ENCODE measurements at regions not wholly inside any gene's neighbourhood (a gene's known extent, or its start where the extent isn't known, plus 50 kb on each side); places are given as distances from the start of the nearest gene placed in this dataset.

GRCh38 chr3:194996746-194997145 lies 274.2 kb downstream of the XXYLT1 start:
- no peak for DNase-seq (ENCODE audit: low spot score)
- no peak overlapping the region for H3K27ac Mint-ChIP-seq (ENCODE audit: unreplicated experiment)
- H3K9me3 Mint-ChIP-seq (ENCODE audit: unreplicated experiment): no peaks in the 10 kb centered on the region
- TF ChIP-seq CTCF (IDR thresholded peaks at IDR 0.05; ENCODE audit: unreplicated experiment): no peak
- H3K27me3 Mint-ChIP-seq (ENCODE audit: unreplicated experiment): peaks cover 4% of the 10 kb centered on the region
- no peak overlapping the region for H3K4me3 Mint-ChIP-seq (ENCODE audit: unreplicated experiment)
- no peaks in the 10 kb centered on the region for H3K4me1 Mint-ChIP-seq (ENCODE audit: unreplicated experiment)
- H3K36me3 Mint-ChIP-seq (ENCODE audit: low read depth, unreplicated experiment): no peaks in the 10 kb centered on the region

GRCh38 chr3:194998417-194998816 lies 272.5 kb downstream of the XXYLT1 start:
- Mint-ChIP-seq H3K9me3 (ENCODE audit: unreplicated experiment) (no peaks in the 10 kb centered on the region), H3K4me1 (ENCODE audit: unreplicated experiment) (peaks cover 5% of the 10 kb centered on the region), H3K4me3 (ENCODE audit: unreplicated experiment) (no peak overlapping the region), H3K36me3 (ENCODE audit: low read depth, unreplicated experiment) (no peaks in the 10 kb centered on the region), H3K27ac (ENCODE audit: unreplicated experiment) (no peak overlapping the region), H3K27me3 (ENCODE audit: unreplicated experiment) (peaks cover 4% of the 10 kb centered on the region)
- no peak for DNase-seq (ENCODE audit: low spot score)
- TF ChIP-seq CTCF (IDR thresholded peaks at IDR 0.05; ENCODE audit: unreplicated experiment): no peak

- Mint-ChIP-seq H3K4me1 (ENCODE audit: unreplicated experiment) (peaks cover 5% of the 10 kb centered on the region), H3K27ac (ENCODE audit: unreplicated experiment) (no peak overlapping the region), H3K36me3 (ENCODE audit: low read depth, unreplicated experiment) (no peaks in the 10 kb centered on the region), H3K9me3 (ENCODE audit: unreplicated experiment) (no peaks in the 10 kb centered on the region), H3K4me3 (ENCODE audit: unreplicated experiment) (no peak overlapping the region), H3K27me3 (ENCODE audit: unreplicated experiment) (peaks cover 4% of the 10 kb centered on the region)
- TF ChIP-seq CTCF (IDR thresholded peaks at IDR 0.05; ENCODE audit: unreplicated experiment): no peak
- no peak for DNase-seq (ENCODE audit: low spot score)
Observed at GRCh38 chr3:194998948-194999347, 272.0 kb downstream of the XXYLT1 start.

- peaks cover 4% of the 10 kb centered on the region for H3K27me3 Mint-ChIP-seq (ENCODE audit: unreplicated experiment)
Observed at GRCh38 chr3:194999491-194999890, 271.5 kb downstream of the XXYLT1 start.

GRCh38 chr3:195001261-195001660 lies 269.7 kb downstream of the XXYLT1 start:
- Mint-ChIP-seq H3K36me3 (ENCODE audit: low read depth, unreplicated experiment) (no peaks in the 10 kb centered on the region), H3K27ac (ENCODE audit: unreplicated experiment) (no peak overlapping the region), H3K4me3 (ENCODE audit: unreplicated experiment) (no peak overlapping the region), H3K27me3 (ENCODE audit: unreplicated experiment) (peaks cover 5% of the 10 kb centered on the region), H3K9me3 (ENCODE audit: unreplicated experiment) (no peaks in the 10 kb centered on the region), H3K4me1 (ENCODE audit: unreplicated experiment) (peaks cover 5% of the 10 kb centered on the region)
- no peak for TF ChIP-seq CTCF (IDR thresholded peaks at IDR 0.05; ENCODE audit: unreplicated experiment)
- DNase-seq (ENCODE audit: low spot score): no peak

More at GRCh38 chr3:194999491-194999890, 271.5 kb downstream of the XXYLT1 start:
- H3K4me1 Mint-ChIP-seq (ENCODE audit: unreplicated experiment): peaks cover 5% of the 10 kb centered on the region
- no peak for TF ChIP-seq CTCF (IDR thresholded peaks at IDR 0.05; ENCODE audit: unreplicated experiment)
- no peak overlapping the region for H3K4me3 Mint-ChIP-seq (ENCODE audit: unreplicated experiment)
- no peak for DNase-seq (ENCODE audit: low spot score)
- H3K36me3 Mint-ChIP-seq (ENCODE audit: low read depth, unreplicated experiment): no peaks in the 10 kb centered on the region
- H3K27ac Mint-ChIP-seq (ENCODE audit: unreplicated experiment): no peak overlapping the region
- no peaks in the 10 kb centered on the region for H3K9me3 Mint-ChIP-seq (ENCODE audit: unreplicated experiment)

All from endothelial cell (in vitro differentiated cells).